Heart left ventricle (tissue), 16 donors: ENCODE measurements at regions not wholly inside any gene's neighbourhood (a gene's known extent, or its start where the extent isn't known, plus 50 kb on each side); places are given as distances from the start of the nearest gene placed in this dataset.

Experiments used
- ATAC-seq, 4 donors: fragments of 200-7000 bp; cut with Tn5 transposase; one replicate each; pipeline ENCODE4 v1.9.1; 2020 to 2022; ENCODE audit warnings: moderate library complexity in 4 of 4, mild to moderate bottlenecking in 3 of 4, moderate number of reproducible peaks in 1 of 4
- DNase-seq, 5 donors: peaks; one replicate each; pipeline ENCODE4 v3.0.0-alpha.2; 2020
- H3K27ac ChIP-seq, 12 donors: fragments of 200-600 bp; sonication (generic) in 4 of 12; one replicate each; pipeline versions ENCODE4 v1.5.0 to v1.8.0; 2016 to 2022; ENCODE audit warnings: mild to moderate bottlenecking in 2 of 12
- H3K27me3 ChIP-seq, 9 donors: fragments of 200-600 bp; sonication (generic) in 2 of 9; one replicate each; pipeline versions ENCODE4 v1.5.1 to v1.8.0; 2016 to 2022; ENCODE audit warnings: mild to moderate bottlenecking in 3 of 9
- H3K36me3 ChIP-seq, 9 donors: fragments of 200-600 bp; sonication (generic) in 2 of 9; one replicate each; pipeline versions ENCODE4 v1.5.0 to v1.8.0; 2018 to 2022; ENCODE audit warnings: mild to moderate bottlenecking in 2 of 9
- H3K4me1 ChIP-seq, 12 donors: fragments of 200-600 bp; sonication (generic) in 4 of 12; one replicate each; pipeline versions ENCODE4 v1.5.0 to v1.8.0; 2016 to 2022; ENCODE audit warnings: mild to moderate bottlenecking in 3 of 12
- H3K4me3 ChIP-seq, 12 donors: fragments of 200-600 bp; sonication (generic) in 4 of 12; one replicate each; pipeline versions ENCODE4 v1.5.0 to v1.8.0; 2017 to 2022; ENCODE audit warnings: mild to moderate bottlenecking in 9 of 12, moderate library complexity in 4 of 12
- H3K9me3 ChIP-seq, 12 donors: fragments of 200-600 bp; sonication (generic) in 4 of 12; one replicate each; pipeline versions ENCODE4 v1.5.0 to v1.8.0; 2016 to 2022; ENCODE audit warnings: mild to moderate bottlenecking in 1 of 12
- POLR2A ChIP-seq, 2 donors: fragments of 450-650 bp; IDR thresholded peaks; one replicate each; pipeline ENCODE4 v1.6.1; 2017; ENCODE audit warnings: antibody characterized with exemption in 2 of 2, mild to moderate bottlenecking in 2 of 2, moderate library complexity in 2 of 2
- WGBS, 4 donors: extraction: QIAGEN DNeasy Blood & Tissue Kit in 2 of 4; methylation state at CpG; one replicate each; pipeline versions ENCODE4 v1.1.5 to v1.1.7; 2013 to 2018; 5-methylcytosine and 5-hydroxymethylcytosine counted together
- intact Hi-C, 10 donors: fragments of 100-400 bp; cut with DNase I; formaldehyde crosslinking; loops; one replicate each; pipeline versions ENCODE4 v1.11.1 to v1.14.2; 2022
- TF ChIP-seq, protein P1 (sequence below), 12 donors: fragments of 200-600 bp; sonication (generic) in 4 of 12; IDR thresholded peaks; one replicate each; pipeline versions ENCODE4 v1.5.0 to v1.8.0; 2018 to 2022; ENCODE audit warnings: antibody characterized with exemption in 12 of 12, mild to moderate bottlenecking in 5 of 12
- donor health status: ischemic (EF 13 %, LVEDD 7.1; RV severe dilation, severe dysfunction).
- donor health status: healthy with polysubstance abuse.
- donor health status: DM: no; HTN: yes; CAD: no.
- donor health status: DM: no; HTN: no; CAD: no.
- donor health status: ischemic (EF 25% LVEDD 6.9; RV normal size, moderate dysfunction).
- donor health status: ischemic (EF 25% LVEDD 5.7; RV mildly dilated, moderate dysfunction).
- donor health status: healthy.
- donor health status: DM: yes; HTN: yes; CAD: no.
- donor health status: ischemic (EF 35%, LVEDD 5.7; RV mildly dilated, moderate dysfunction).
- donor health status: nonischemic (EF 11% LVEDD 7.7; RV severe dilation, severe dysfunction).
- donor health status: DM: yes; HTN: yes; CAD: no.
- donor health status: PGD.
- donor health status: ischemic (EF 29% LVEDD 5.4; RV normal size, mild dysfunction).
- donor health status: nonischemic (EF 23%, LVEDD 6.1; RV moderate dilation, normal function).

DNA sequence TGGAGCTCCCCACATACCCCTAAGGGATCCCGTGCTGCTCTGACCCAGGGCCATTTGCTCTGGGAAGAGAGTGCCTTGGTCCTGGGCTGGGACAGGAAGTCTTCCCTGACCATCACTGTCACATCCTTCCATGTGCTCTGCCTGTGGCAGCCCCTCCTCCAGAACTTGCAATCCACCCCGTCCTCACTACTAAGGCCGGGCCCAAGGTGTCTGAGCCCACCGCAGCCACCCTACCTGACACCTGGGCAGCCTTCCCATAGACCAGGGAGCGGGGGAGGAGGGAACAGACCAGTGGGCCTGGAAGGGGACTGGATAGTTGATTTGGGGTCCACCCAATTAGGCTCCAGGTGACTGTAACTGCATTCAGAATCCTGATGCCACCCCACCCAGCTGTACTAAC, 117.5 kb upstream of the CRHR1 start:
- intact Hi-C loops, result loop anchor here in 1 of 10 donors (10.0 kb wide), 1 partner anchor 58 kb away; no protein-coding TSS in a partner anchor
- H3K4me1 ChIP-seq, result no peaks in the 10 kb centered on the region
- H3K36me3 ChIP-seq, result no peaks in the 10 kb centered on the region
- TF ChIP-seq, protein P1, sequence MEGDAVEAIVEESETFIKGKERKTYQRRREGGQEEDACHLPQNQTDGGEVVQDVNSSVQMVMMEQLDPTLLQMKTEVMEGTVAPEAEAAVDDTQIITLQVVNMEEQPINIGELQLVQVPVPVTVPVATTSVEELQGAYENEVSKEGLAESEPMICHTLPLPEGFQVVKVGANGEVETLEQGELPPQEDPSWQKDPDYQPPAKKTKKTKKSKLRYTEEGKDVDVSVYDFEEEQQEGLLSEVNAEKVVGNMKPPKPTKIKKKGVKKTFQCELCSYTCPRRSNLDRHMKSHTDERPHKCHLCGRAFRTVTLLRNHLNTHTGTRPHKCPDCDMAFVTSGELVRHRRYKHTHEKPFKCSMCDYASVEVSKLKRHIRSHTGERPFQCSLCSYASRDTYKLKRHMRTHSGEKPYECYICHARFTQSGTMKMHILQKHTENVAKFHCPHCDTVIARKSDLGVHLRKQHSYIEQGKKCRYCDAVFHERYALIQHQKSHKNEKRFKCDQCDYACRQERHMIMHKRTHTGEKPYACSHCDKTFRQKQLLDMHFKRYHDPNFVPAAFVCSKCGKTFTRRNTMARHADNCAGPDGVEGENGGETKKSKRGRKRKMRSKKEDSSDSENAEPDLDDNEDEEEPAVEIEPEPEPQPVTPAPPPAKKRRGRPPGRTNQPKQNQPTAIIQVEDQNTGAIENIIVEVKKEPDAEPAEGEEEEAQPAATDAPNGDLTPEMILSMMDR (IDR thresholded peaks at IDR 0.05), result no peak
- TF ChIP-seq POLR2A (IDR thresholded peaks at IDR 0.05), result no peak
- H3K27ac ChIP-seq, result no peak overlapping the region
- H3K4me3 ChIP-seq, result no peak overlapping the region
- peaks cover 0 to 3% (median 0%) of the 10 kb centered on the region in 12 donors for H3K9me3 ChIP-seq
- 57 to 64% (median 61%) methylated on average over 5 of the region's 5 CpGs for WGBS, 4 donors
- DNase-seq, result no peak
- peaks cover 0 to 20% (median 4%) of the 10 kb centered on the region in 9 donors for H3K27me3 ChIP-seq
- ATAC-seq, result no peak

DNA sequence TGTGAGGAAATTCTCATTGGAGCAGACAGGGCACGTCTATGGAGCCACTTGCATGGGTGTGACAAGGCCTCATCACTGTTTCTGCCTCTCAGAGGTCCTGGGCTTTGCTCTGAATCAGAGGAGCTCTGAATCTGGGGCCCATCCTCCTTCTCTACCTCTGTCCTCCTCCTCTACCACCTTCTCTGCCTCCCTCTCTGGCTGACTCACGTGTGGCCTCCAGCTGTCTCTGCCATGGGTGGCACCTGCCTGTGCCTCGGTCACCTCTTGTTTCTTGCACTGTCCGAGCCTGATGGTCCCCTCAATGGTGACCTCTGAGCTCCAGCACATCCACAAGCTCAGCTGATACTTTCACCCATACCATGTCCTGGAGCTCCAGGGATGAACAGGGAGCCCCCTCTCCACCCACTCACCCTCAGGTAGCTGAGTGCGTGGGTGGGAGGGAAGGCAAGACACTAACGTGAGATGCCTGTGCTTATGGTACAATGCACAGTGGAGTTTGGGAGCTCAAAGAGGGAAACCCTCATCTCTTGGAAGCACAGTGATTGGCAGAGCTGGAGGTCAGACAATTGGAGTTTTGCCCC, 116.4 kb upstream of the CRHR1 start:
- no peak for DNase-seq
- Histone ChIP-seq H3K4me3 (no peak overlapping the region), H3K4me1 (no peaks in the 10 kb centered on the region), H3K27me3 (peaks cover 0 to 21% (median 4%) of the 10 kb centered on the region in 9 donors), H3K36me3 (no peaks in the 10 kb centered on the region), H3K9me3 (no peaks in the 10 kb centered on the region), H3K27ac (no peak overlapping the region)
- ATAC-seq, result no peak
- WGBS, 4 donors, result 67 to 72% (median 68%) methylated on average over 6 of the region's 6 CpGs
- intact Hi-C loops, result loop anchor here in 1 of 10 donors (10.0 kb wide), 1 partner anchor 57 kb away; no protein-coding TSS in a partner anchor
- no peak for TF ChIP-seq POLR2A (IDR thresholded peaks at IDR 0.05)
- TF ChIP-seq, protein P1 (IDR thresholded peaks at IDR 0.05), result no peak

DNA sequence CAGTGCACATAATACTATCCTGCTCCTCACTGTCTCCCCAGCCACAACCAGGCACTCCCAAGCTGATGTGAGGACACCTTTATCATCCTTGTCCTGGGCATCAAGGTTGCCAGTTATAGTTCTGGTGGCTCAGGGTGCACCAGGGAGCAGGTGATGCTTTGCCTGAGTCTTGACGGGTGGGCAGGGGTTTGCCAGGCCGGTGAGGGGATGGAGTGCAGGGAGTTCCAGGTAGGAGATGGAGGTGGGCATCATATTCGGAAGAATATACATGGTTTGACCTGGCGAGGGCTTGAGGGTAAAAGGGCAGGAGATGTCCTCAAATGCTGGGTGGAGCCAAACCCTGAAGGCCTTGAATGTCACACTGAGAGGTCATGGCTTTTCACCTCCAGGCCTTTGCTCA, 115.8 kb upstream of the CRHR1 start:
- H3K4me3 ChIP-seq, result no peak overlapping the region
- 77 to 91% (median 85%) methylated on average over 4 of the region's 4 CpGs for WGBS, 4 donors
- TF ChIP-seq, protein P1 (IDR thresholded peaks at IDR 0.05), result no peak
- no peak for TF ChIP-seq POLR2A (IDR thresholded peaks at IDR 0.05)
- H3K27ac ChIP-seq, result no peak overlapping the region
- H3K4me1 ChIP-seq, result no peaks in the 10 kb centered on the region
- H3K9me3 ChIP-seq, result no peaks in the 10 kb centered on the region
- ATAC-seq, result no peak
- no peak for DNase-seq
- H3K27me3 ChIP-seq, result peaks cover 0 to 17% (median 1%) of the 10 kb centered on the region in 9 donors
- intact Hi-C loops, result loop anchor here in 1 of 10 donors (10.0 kb wide), 1 partner anchor 56 kb away; no protein-coding TSS in a partner anchor
- H3K36me3 ChIP-seq, result no peaks in the 10 kb centered on the region

DNA sequence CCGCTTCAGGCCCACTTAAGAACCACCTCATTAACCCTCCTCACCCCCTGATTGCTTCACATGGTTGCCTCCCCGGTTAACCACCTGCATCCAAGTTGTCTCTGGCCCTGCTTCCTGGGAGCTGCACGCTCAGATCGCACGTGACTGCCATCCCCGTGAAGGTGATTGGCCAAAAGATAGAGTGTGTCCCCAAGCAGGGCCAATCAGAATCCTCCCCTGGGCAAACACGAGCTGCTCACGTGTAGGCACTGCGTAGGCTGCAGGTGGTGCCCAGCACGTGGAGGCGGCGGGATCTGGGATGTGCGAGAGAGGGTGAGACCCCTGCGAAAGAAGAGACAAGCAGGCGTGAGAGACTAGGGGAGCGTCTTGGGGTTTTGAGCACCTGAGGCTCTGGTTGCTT, 111.8 kb upstream of the CRHR1 start:
- no peak for DNase-seq
- H3K4me3 ChIP-seq, result no peak overlapping the region
- intact Hi-C loops, result no loop called here
- H3K27ac ChIP-seq, result no peak overlapping the region
- H3K36me3 ChIP-seq, result no peaks in the 10 kb centered on the region
- H3K9me3 ChIP-seq, result peaks cover 0 to 5% (median 0%) of the 10 kb centered on the region in 12 donors
- H3K4me1 ChIP-seq, result no peaks in the 10 kb centered on the region
- WGBS, 4 donors, result 68 to 78% (median 71%) methylated on average over 15 to 16 of the region's 16 CpGs
- H3K27me3 ChIP-seq, result peaks cover 0 to 15% (median 0%) of the 10 kb centered on the region in 9 donors
- no peak for ATAC-seq
- TF ChIP-seq, protein P1 (IDR thresholded peaks at IDR 0.05), result no peak
- no peak for TF ChIP-seq POLR2A (IDR thresholded peaks at IDR 0.05)
